Endothelial cell of umbilical vein (primary cell): ENCODE measurements at regions not wholly inside any gene's neighbourhood (a gene's known extent, or its start where the extent isn't known, plus 50 kb on each side); places are given as distances from the start of the nearest gene placed in this dataset.

Experiments used
- BruUV-seq: library from RNA; stranded (reverse); fragments of 400-500 nt; replicated peaks from 2 replicates; lab custom pipeline; 2021; lab: Mats Ljungman, UMichigan
- CTCF ChIA-PET: fragments of 300-600, 350-600 bp; sonication (Branson Sonifier 250); formaldehyde crosslinking; loops from one replicate; lab custom pipeline; 2021; ENCODE audit warnings: antibody characterized with exemption, inconsistent platforms; lab: Charles Lee
- POLR2A ChIA-PET: fragments of 300-600, 350-600 bp; sonication (Branson Sonifier 250); formaldehyde crosslinking; loops from one replicate; lab custom pipeline; 2021; ENCODE audit warnings: antibody characterized with exemption, inconsistent platforms; lab: Charles Lee
- DNase-seq: peaks from one replicate; pipeline ENCODE4 v3.0.0-alpha.2; 2011; ENCODE audit warnings: low read depth, low spot score
- FAIRE-seq: peaks from 2 replicates; lab custom pipeline; 2011; peaks lifted over from hg19 to GRCh38; lab: Jason Lieb, UNC
- H2AFZ ChIP-seq: 2 replicates; pipeline ENCODE4 v1.6.0; 2012; ENCODE audit warnings: low read depth, low read length, control low read depth, inconsistent platforms
- H3K27ac ChIP-seq: 2 replicates; pipeline ENCODE4 v1.5.1; 2011; ENCODE audit warnings: low read depth, mild to moderate bottlenecking, control low read depth, low read length, moderate library complexity; ENCODE audit not compliant: insufficient read depth
- H3K27me3 ChIP-seq, 2 experiments: 2 replicates each; pipeline versions ENCODE4 v1.6.0 to v1.6.1; 2011; ENCODE audit warnings: low read length in 2 of 2, mixed read lengths in 1 of 2; ENCODE audit not compliant: control insufficient read depth in 2 of 2, insufficient read depth in 2 of 2
- H3K36me3 ChIP-seq, 2 experiments: 2 replicates in 1 of 2; 3 replicates in 1 of 2; pipeline ENCODE4 v1.5.1; 2011; ENCODE audit warnings: low read length in 2 of 2, mild to moderate bottlenecking in 1 of 2, moderate library complexity in 1 of 2; ENCODE audit not compliant: control insufficient read depth in 2 of 2, insufficient read depth in 2 of 2; ENCODE audit errors: extremely low read depth in 1 of 2
- H3K4me1 ChIP-seq: 3 replicates; pipeline ENCODE4 v1.5.1; 2011; ENCODE audit warnings: mild to moderate bottlenecking, low read length; ENCODE audit not compliant: control insufficient read depth, insufficient read depth; ENCODE audit errors: extremely low read depth
- H3K4me2 ChIP-seq: 2 replicates; pipeline ENCODE4 v1.6.1; 2011; ENCODE audit warnings: low read length, control low read depth, mixed read lengths; ENCODE audit not compliant: insufficient read depth
- H3K4me3 ChIP-seq, 3 experiments: fragments of 200-600 bp in 1 of 3; sonication (generic), shearing (Covaris generic) in 1 of 3; replicated peaks in 1 of 3; 2 replicates each; pipeline ENCODE4 v1.5.1; 2011 to 2016; ENCODE audit warnings: control low read depth in 3 of 3, low read length in 3 of 3, mild to moderate bottlenecking in 2 of 3, inconsistent platforms in 1 of 3, low read depth in 1 of 3, moderate library complexity in 1 of 3; ENCODE audit not compliant: insufficient read depth in 1 of 3
- H3K79me2 ChIP-seq: 2 replicates; pipeline ENCODE4 v1.6.0; 2012; ENCODE audit warnings: low read length, inconsistent platforms; ENCODE audit not compliant: control insufficient read depth, insufficient read depth
- H3K9ac ChIP-seq: replicated peaks from 2 replicates; pipeline ENCODE3; 2011; ENCODE audit warnings: low read length, control low read depth; ENCODE audit not compliant: insufficient read depth; ENCODE audit errors: extremely low read depth
- H3K9me1 ChIP-seq: replicated peaks from 3 replicates; pipeline ENCODE4 v1.6.0; 2011; ENCODE audit warnings: mild to moderate bottlenecking, low read length; ENCODE audit not compliant: control insufficient read depth, insufficient read depth; ENCODE audit errors: extremely low read depth
- H3K9me3 ChIP-seq: replicated peaks from 2 replicates; pipeline ENCODE4 v1.5.1; 2012; ENCODE audit warnings: low read length, inconsistent platforms; ENCODE audit not compliant: control insufficient read depth, insufficient read depth
- H4K20me1 ChIP-seq: replicated peaks from 2 replicates; pipeline ENCODE3; 2011; ENCODE audit warnings: mild to moderate bottlenecking, low read length; ENCODE audit not compliant: control insufficient read depth, insufficient read depth; ENCODE audit errors: extremely low read depth
- CTCF ChIP-seq, 2 donors: IDR thresholded peaks; 1 replicate in 1 of 2; 2 replicates in 1 of 2; pipeline ENCODE4 v1.5.1; 2011; ENCODE audit warnings: low read length in 2 of 2, mild to moderate bottlenecking in 2 of 2, moderate library complexity in 2 of 2, control low read depth in 1 of 2, inconsistent platforms in 1 of 2, low read depth in 1 of 2; ENCODE audit not compliant: insufficient read depth in 1 of 2; ENCODE audit errors: extremely low read depth in 1 of 2
- EZH2 ChIP-seq: IDR thresholded peaks from 2 replicates; pipeline ENCODE4 v1.6.1; 2012; ENCODE audit warnings: borderline replicate concordance, low read depth, mild to moderate bottlenecking, moderate library complexity, low read length, inconsistent platforms; ENCODE audit not compliant: severe bottlenecking
- FOS ChIP-seq: IDR thresholded peaks from 2 replicates; pipeline ENCODE4 v1.6.1; 2011; ENCODE audit warnings: mild to moderate bottlenecking, low read length, moderate library complexity, borderline replicate concordance; ENCODE audit not compliant: insufficient read depth
- GATA2 ChIP-seq: IDR thresholded peaks from 2 replicates; pipeline ENCODE4 v1.7.0; 2011; ENCODE audit warnings: low read depth, mild to moderate bottlenecking, moderate library complexity, mixed read lengths, low read length; ENCODE audit not compliant: insufficient read length, insufficient read depth
- JUN ChIP-seq: IDR thresholded peaks from 2 replicates; pipeline ENCODE4 v1.6.1; 2011; ENCODE audit warnings: borderline replicate concordance, low read depth; ENCODE audit not compliant: insufficient read length, insufficient read depth
- MAX ChIP-seq: IDR thresholded peaks from 2 replicates; pipeline ENCODE4 v1.6.1; 2011; ENCODE audit not compliant: insufficient read depth, insufficient read length
- POLR2A ChIP-seq: IDR thresholded peaks from 2 replicates; pipeline ENCODE4 v1.6.1; 2012; ENCODE audit warnings: low read depth, mild to moderate bottlenecking, control low read depth, low read length
- POLR2AphosphoS5 ChIP-seq: IDR thresholded peaks from 2 replicates; pipeline ENCODE4 v1.6.1; 2012; ENCODE audit warnings: low read depth, mild to moderate bottlenecking, control low read depth, low read length, moderate library complexity; ENCODE audit not compliant: insufficient read depth
- dilution Hi-C: fragments of 300-500 bp; cut with MboI; formaldehyde crosslinking; loops from one replicate; pipeline ENCODE4 v1.15.0; 2019; ENCODE audit warnings: low sequenced_read_pairs; ENCODE audit not compliant: extremely low pct_ligation_motif_present
- intact Hi-C: fragments of 100-400 bp; cut with micrococcal nuclease; formaldehyde crosslinking; loops from one replicate; pipeline ENCODE4 v1.10.0; 2022

GRCh38 chr2:77737236-77737635 lies 215.1 kb upstream of the LRRTM4 start:
- intact Hi-C loops (no loop called here), dilution Hi-C loops (no loop called here)
- no peak overlapping the region for H2AFZ ChIP-seq
- H3K36me3 ChIP-seq = no peaks in the 10 kb centered on the region
- H3K9me1 ChIP-seq = no peaks in the 10 kb centered on the region
- no peaks in the 10 kb centered on the region for H3K4me1 ChIP-seq
- H3K27ac ChIP-seq = no peak overlapping the region
- H3K9me3 ChIP-seq = peaks cover 2% of the 10 kb centered on the region
- DNase-seq = no peak
- TF ChIP-seq JUN (no peak), MAX (no peak), CTCF (IDR thresholded peaks at IDR 0.05; ENCODE audit: extremely low read depth in 1 of 2, insufficient read depth in 1 of 2, low read depth in 1 of 2, low read length in 2 of 2) (no peak), FOS (no peak), POLR2A (no peak), POLR2AphosphoS5 (no peak), EZH2 (no peak), GATA2 (no peak)
- H3K9ac ChIP-seq = no peak overlapping the region
- H3K4me3 ChIP-seq = no peak overlapping the region
- no peaks in the 10 kb centered on the region for H3K27me3 ChIP-seq
- ChIA-PET POLR2A (no interaction called here), CTCF (no interaction called here)
- no peak overlapping the region for H3K4me2 ChIP-seq
- H3K79me2 ChIP-seq = no peaks in the 10 kb centered on the region
- no TSS peak for BruUV-seq
- no peak for FAIRE-seq
- no peaks in the 10 kb centered on the region for H4K20me1 ChIP-seq
